Neural progenitor cell (in vitro differentiated cells): ENCODE measurements at regions not wholly inside any gene's neighbourhood (a gene's known extent, or its start where the extent isn't known, plus 50 kb on each side); places are given as distances from the start of the nearest gene placed in this dataset.

Experiments used
- DNase-seq: peaks from one replicate; pipeline ENCODE4 v3.0.0-alpha.2; 2016; ENCODE audit warnings: low spot score
- H2AFZ ChIP-seq: fragments of 200-600 bp; sonication (generic); replicated peaks from 2 replicates; pipeline ENCODE4 v1.6.1; 2016; ENCODE audit warnings: antibody characterized with exemption
- H3F3A ChIP-seq: fragments of 200-600 bp; sonication (generic); 2 replicates; pipeline ENCODE4 v1.6.1; 2016; ENCODE audit warnings: antibody characterized with exemption, low read depth
- H3K27ac ChIP-seq: fragments of 200-600 bp; sonication (generic); 2 replicates; pipeline ENCODE4 v1.5.1; 2016; ENCODE audit warnings: mild to moderate bottlenecking
- H3K27me3 ChIP-seq: fragments of 200-600 bp; sonication (generic); 2 replicates; pipeline ENCODE4 v1.6.1; 2016; ENCODE audit warnings: mild to moderate bottlenecking, moderate library complexity
- H3K36me3 ChIP-seq: fragments of 200-600 bp; sonication (generic); 2 replicates; pipeline ENCODE4 v1.5.1; 2016
- H3K4me1 ChIP-seq: fragments of 200-600 bp; sonication (generic); 2 replicates; pipeline ENCODE4 v1.6.1; 2016; ENCODE audit warnings: mixed run types
- H3K4me2 ChIP-seq: fragments of 200-600 bp; sonication (generic); 2 replicates; pipeline ENCODE4 v1.6.1; 2016
- H3K4me3 ChIP-seq: fragments of 200-600 bp; sonication (generic); 2 replicates; pipeline ENCODE4 v1.5.1; 2016
- H3K79me2 ChIP-seq: fragments of 200-600 bp; sonication (generic); 2 replicates; pipeline ENCODE4 v1.6.1; 2016; ENCODE audit warnings: low read depth
- H3K9ac ChIP-seq: fragments of 200-600 bp; sonication (generic); 2 replicates; pipeline ENCODE4 v1.6.1; 2016
- H3K9me3 ChIP-seq: fragments of 200-600 bp; sonication (generic); 2 replicates; pipeline ENCODE4 v1.5.1; 2016; ENCODE audit warnings: low read depth
- H4K20me1 ChIP-seq: fragments of 200-600 bp; sonication (generic); 2 replicates; pipeline ENCODE4 v1.6.1; 2016; ENCODE audit warnings: low read depth
- H3K27ac Mint-ChIP-seq: 3 replicates; pipeline ENCODE4 v1.8.0; 2021; ENCODE audit warnings: mixed read lengths
- H3K27me3 Mint-ChIP-seq: 2 replicates; pipeline ENCODE4 v1.8.0; 2022; ENCODE audit warnings: low read depth, mild to moderate bottlenecking, inconsistent platforms, moderate library complexity, mixed read lengths; ENCODE audit not compliant: insufficient read depth
- H3K36me3 Mint-ChIP-seq: 3 replicates; pipeline ENCODE4 v1.8.0; 2021; ENCODE audit warnings: mixed read lengths
- H3K4me1 Mint-ChIP-seq: 3 replicates; pipeline ENCODE4 v1.8.0; 2021; ENCODE audit warnings: mixed read lengths
- H3K4me3 Mint-ChIP-seq: 3 replicates; pipeline ENCODE4 v1.8.0; 2021; ENCODE audit warnings: mild to moderate bottlenecking, moderate library complexity, mixed read lengths
- H3K9me3 Mint-ChIP-seq: 3 replicates; pipeline ENCODE4 v1.8.0; 2020; ENCODE audit warnings: mixed read lengths
- EZH2 ChIP-seq: fragments of 200-600 bp; sonication (generic); IDR thresholded peaks from 2 replicates; pipeline ENCODE4 v1.6.1; 2017; ENCODE audit warnings: antibody characterized with exemption, mild to moderate bottlenecking, moderate library complexity
- EZH2phosphoT487 ChIP-seq: fragments of 200-600 bp; sonication (generic); IDR thresholded peaks from 2 replicates; pipeline ENCODE4 v1.6.1; 2017; ENCODE audit warnings: antibody characterized with exemption
- TF ChIP-seq, protein P1 (sequence below): fragments of 200-600 bp; sonication (generic); IDR thresholded peaks from 2 replicates; pipeline ENCODE4 v1.5.1; 2017; ENCODE audit warnings: antibody characterized with exemption, mild to moderate bottlenecking

DNA sequence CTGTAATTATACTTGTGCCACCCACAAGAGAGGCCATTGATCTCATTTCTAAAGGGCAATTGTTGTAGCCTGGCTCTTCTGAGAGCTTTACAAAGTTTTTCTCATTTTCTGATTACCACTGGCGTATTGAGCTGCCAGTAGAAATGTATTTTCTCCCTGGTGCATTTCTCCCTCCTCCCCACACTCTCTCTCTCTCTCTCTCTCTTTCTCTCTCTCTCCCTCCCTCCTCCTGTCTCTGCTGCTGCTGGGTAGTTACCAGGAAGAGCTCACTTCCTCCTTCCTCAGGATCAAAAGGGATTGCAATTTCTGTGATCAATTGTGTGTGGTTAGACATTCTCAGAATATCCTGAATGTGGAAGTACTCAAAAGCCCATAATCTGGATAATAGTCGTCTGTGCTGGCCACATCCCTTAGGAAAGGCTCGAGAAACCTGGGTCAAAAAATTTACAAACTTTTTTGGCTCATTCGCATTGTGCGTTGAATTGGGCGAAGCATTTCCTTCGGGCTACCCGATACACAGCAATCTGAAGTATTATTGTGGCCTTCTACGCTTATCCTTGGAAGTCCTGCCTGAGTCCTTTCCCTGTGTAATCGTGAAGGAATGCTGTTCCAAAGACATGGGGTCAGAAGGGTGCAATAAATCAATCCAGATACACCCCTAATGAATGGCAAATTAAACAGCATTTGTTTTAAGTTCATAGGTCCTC is 254.8 kb downstream of the MSRB3 start:
- H3K4me3 ChIP-seq, result no peak overlapping the region
- no peak overlapping the region for H3K9ac ChIP-seq
- no peak overlapping the region for H3K27ac Mint-ChIP-seq

DNA sequence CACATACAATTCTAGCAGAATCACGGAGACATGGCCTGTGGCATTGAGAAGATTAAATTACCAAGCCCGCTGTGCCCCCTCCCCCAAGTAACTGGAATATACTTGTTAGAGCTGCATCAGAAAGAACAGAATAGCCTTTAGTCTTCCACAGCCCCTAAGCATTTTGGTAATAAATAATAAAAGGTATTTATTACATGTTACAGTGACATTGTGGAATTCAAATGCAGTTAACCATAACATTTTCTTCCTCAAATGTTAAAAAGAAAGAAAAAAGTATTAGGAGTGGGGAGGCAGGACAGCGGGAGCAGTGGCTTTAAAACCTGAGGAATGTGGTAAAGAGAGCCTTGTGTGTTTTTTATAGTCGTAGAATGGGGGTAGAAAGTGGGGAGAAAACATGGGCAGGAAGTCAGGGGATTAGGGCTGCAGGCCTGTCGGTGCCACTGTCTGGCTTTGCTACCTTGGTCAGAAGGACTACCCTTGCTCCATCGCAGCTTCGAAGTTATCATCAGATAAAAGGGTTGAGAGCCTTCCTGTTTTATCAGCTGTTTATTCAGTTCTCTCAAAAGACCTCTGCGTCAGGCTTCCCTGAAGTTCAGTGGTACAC is 255.9 kb downstream of the MSRB3 start:
- Mint-ChIP-seq H3K9me3 (peaks cover 23% of the 10 kb centered on the region), H3K4me1 (peaks cover 7% of the 10 kb centered on the region), H3K27ac (no peak overlapping the region), H3K36me3 (peaks cover 3% of the 10 kb centered on the region), H3K4me3 (no peak overlapping the region), H3K27me3 (peaks cover 8% of the 10 kb centered on the region)
- Histone ChIP-seq H3K9ac (no peak overlapping the region), H3K27ac (no peak overlapping the region), H3K9me3 (no peaks in the 10 kb centered on the region), H3K4me2 (no peak overlapping the region), H3K36me3 (no peaks in the 10 kb centered on the region), H3K4me3 (no peak overlapping the region), H3K79me2 (no peaks in the 10 kb centered on the region), H3K27me3 (no peaks in the 10 kb centered on the region), H3F3A (no peaks in the 10 kb centered on the region), H3K4me1 (peaks cover 16% of the 10 kb centered on the region), H2AFZ (no peak overlapping the region), H4K20me1 (no peaks in the 10 kb centered on the region)
- no peak for DNase-seq
- TF ChIP-seq, protein P1, sequence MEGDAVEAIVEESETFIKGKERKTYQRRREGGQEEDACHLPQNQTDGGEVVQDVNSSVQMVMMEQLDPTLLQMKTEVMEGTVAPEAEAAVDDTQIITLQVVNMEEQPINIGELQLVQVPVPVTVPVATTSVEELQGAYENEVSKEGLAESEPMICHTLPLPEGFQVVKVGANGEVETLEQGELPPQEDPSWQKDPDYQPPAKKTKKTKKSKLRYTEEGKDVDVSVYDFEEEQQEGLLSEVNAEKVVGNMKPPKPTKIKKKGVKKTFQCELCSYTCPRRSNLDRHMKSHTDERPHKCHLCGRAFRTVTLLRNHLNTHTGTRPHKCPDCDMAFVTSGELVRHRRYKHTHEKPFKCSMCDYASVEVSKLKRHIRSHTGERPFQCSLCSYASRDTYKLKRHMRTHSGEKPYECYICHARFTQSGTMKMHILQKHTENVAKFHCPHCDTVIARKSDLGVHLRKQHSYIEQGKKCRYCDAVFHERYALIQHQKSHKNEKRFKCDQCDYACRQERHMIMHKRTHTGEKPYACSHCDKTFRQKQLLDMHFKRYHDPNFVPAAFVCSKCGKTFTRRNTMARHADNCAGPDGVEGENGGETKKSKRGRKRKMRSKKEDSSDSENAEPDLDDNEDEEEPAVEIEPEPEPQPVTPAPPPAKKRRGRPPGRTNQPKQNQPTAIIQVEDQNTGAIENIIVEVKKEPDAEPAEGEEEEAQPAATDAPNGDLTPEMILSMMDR, result no peak
- no peak for TF ChIP-seq EZH2
- TF ChIP-seq EZH2phosphoT487, result no peak

More for the DNA sequence above, 254.8 kb downstream of the MSRB3 start:
- Mint-ChIP-seq H3K4me1 (peaks cover 7% of the 10 kb centered on the region), H3K36me3 (peaks cover 3% of the 10 kb centered on the region), H3K4me3 (no peak overlapping the region), H3K27me3 (peaks cover 8% of the 10 kb centered on the region), H3K9me3 (peaks cover 14% of the 10 kb centered on the region)
- H3K4me2 ChIP-seq, result no peak overlapping the region
- H4K20me1 ChIP-seq, result no peaks in the 10 kb centered on the region
- no peaks in the 10 kb centered on the region for H3K9me3 ChIP-seq
- DNase-seq, result no peak
- TF ChIP-seq EZH2 (no peak), EZH2phosphoT487 (no peak)
- TF ChIP-seq, protein P1, result no peak
- H3K79me2 ChIP-seq, result no peaks in the 10 kb centered on the region
- H3K36me3 ChIP-seq, result no peaks in the 10 kb centered on the region
- H3K27ac ChIP-seq, result no peak overlapping the region
- H3F3A ChIP-seq, result no peaks in the 10 kb centered on the region
- no peaks in the 10 kb centered on the region for H3K27me3 ChIP-seq
- H2AFZ ChIP-seq, result no peak overlapping the region
- H3K4me1 ChIP-seq, result peaks cover 16% of the 10 kb centered on the region

DNA sequence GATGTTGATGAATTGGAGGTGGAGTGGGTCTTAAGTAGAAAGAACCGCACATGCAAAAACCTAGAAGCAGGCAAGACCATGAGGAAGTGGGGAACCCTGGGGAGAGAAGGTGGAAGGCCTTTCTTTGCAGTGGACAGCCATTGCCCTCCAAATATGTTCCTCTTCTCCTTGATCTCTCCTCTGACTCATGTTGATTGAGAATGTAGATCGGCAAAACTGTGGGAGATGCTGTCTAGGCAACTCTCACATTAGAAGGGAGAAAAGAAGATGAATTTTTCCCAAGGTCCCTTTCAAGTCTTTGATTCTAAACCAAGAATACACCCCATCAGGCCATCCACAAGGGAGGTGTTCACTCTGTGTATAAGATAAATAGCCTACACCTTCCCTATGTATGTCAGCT is 257.5 kb downstream of the MSRB3 start:
- H3K36me3 Mint-ChIP-seq, result no peaks in the 10 kb centered on the region
- no peak overlapping the region for H3K27ac Mint-ChIP-seq
- Histone ChIP-seq H3K9me3 (peaks cover 12% of the 10 kb centered on the region), H3K4me1 (peaks cover 8% of the 10 kb centered on the region), H4K20me1 (no peaks in the 10 kb centered on the region), H3K36me3 (no peaks in the 10 kb centered on the region), H3K9ac (no peak overlapping the region), H3K27ac (no peak overlapping the region), H3K4me3 (no peak overlapping the region), H3F3A (no peaks in the 10 kb centered on the region), H3K4me2 (no peak overlapping the region), H3K79me2 (no peaks in the 10 kb centered on the region), H2AFZ (no peak overlapping the region), H3K27me3 (no peaks in the 10 kb centered on the region)
- peaks cover 5% of the 10 kb centered on the region for H3K4me1 Mint-ChIP-seq
- TF ChIP-seq, protein P1, result no peak
- TF ChIP-seq EZH2 (no peak), EZH2phosphoT487 (no peak)
- no peak for DNase-seq
- H3K9me3 Mint-ChIP-seq, result peaks cover 32% of the 10 kb centered on the region
- peaks cover 6% of the 10 kb centered on the region for H3K27me3 Mint-ChIP-seq
- H3K4me3 Mint-ChIP-seq, result no peak overlapping the region
